Gastroesophageal sphincter (tissue), 3 donors: ENCODE measurements at regions not wholly inside any gene's neighbourhood (a gene's known extent, or its start where the extent isn't known, plus 50 kb on each side); places are given as distances from the start of the nearest gene placed in this dataset.

Source experiments
- CTCF ChIP-seq, 4 experiments: fragments of 200-600 bp in 2 of 4; fragments of 450-650 bp in 2 of 4; sonication (generic) in 1 of 4; IDR thresholded peaks; one replicate each; pipeline ENCODE4 v1.5.1; 2017 to 2019; ENCODE audit warnings: antibody characterized with exemption in 4 of 4, mild to moderate bottlenecking in 2 of 4, moderate library complexity in 2 of 4
- EP300 ChIP-seq: sonication (generic); formaldehyde crosslinking; IDR thresholded peaks from one replicate; pipeline ENCODE4 v1.6.1; 2017; ENCODE audit warnings: antibody characterized with exemption, mild to moderate bottlenecking
- POLR2A ChIP-seq, 2 donors: fragments of 450-650 bp; IDR thresholded peaks; one replicate each; pipeline ENCODE4 v1.6.1; 2017; ENCODE audit warnings: antibody characterized with exemption in 2 of 2, mild to moderate bottlenecking in 2 of 2, moderate library complexity in 1 of 2
- POLR2AphosphoS5 ChIP-seq: sonication (generic); formaldehyde crosslinking; IDR thresholded peaks from one replicate; pipeline ENCODE4 v1.6.1; 2017; ENCODE audit warnings: antibody characterized with exemption

GRCh38 chr14:87628780-87629179, 364.2 kb downstream of the GALC start:
- TF ChIP-seq CTCF (IDR thresholded peaks at IDR 0.05) (no peak), POLR2AphosphoS5 (no peak), POLR2A (IDR thresholded peaks at IDR 0.05) (no peak), EP300 (no peak)
